DOHH2 (cell line): ENCODE measurements at regions not wholly inside any gene's neighbourhood (a gene's known extent, or its start where the extent isn't known, plus 50 kb on each side); places are given as distances from the start of the nearest gene placed in this dataset.

Experiments
- H3F3A ChIP-seq: fragments of 200-600 bp; sonication (generic), shearing (Covaris generic); 2 replicates; pipeline ENCODE4 v1.6.0; 2016; ENCODE audit warnings: antibody characterized with exemption, mild to moderate bottlenecking; ENCODE audit not compliant: control insufficient read depth, insufficient read depth
- H3K27ac ChIP-seq: fragments of 200-600 bp; sonication (generic); 2 replicates; pipeline ENCODE4 v1.5.1; 2014; ENCODE audit warnings: low read depth, mild to moderate bottlenecking, low read length, moderate library complexity
- H3K27me3 ChIP-seq: fragments of 200-600 bp; sonication (generic); 2 replicates; pipeline ENCODE4 v1.6.1; 2014; ENCODE audit warnings: mild to moderate bottlenecking, low read length, mixed read lengths; ENCODE audit not compliant: control insufficient read depth
- H3K36me3 ChIP-seq: fragments of 200-600 bp; sonication (generic); 2 replicates; pipeline ENCODE4 v1.6.1; 2014; ENCODE audit warnings: mild to moderate bottlenecking, low read length, moderate library complexity, mixed read lengths; ENCODE audit not compliant: control insufficient read depth
- H3K4me1 ChIP-seq: fragments of 200-600 bp; sonication (generic); 2 replicates; pipeline ENCODE4 v1.6.1; 2014; ENCODE audit warnings: mild to moderate bottlenecking, low read length, mixed read lengths; ENCODE audit not compliant: control insufficient read depth
- H3K4me2 ChIP-seq: fragments of 200-600 bp; sonication (generic); 2 replicates; pipeline ENCODE4 v1.6.0; 2014; ENCODE audit warnings: mild to moderate bottlenecking, low read length, moderate library complexity
- H3K4me3 ChIP-seq: fragments of 200-600 bp; sonication (generic); 2 replicates; pipeline ENCODE4 v1.5.1; 2014; ENCODE audit warnings: mild to moderate bottlenecking, low read length, mixed read lengths
- H3K79me2 ChIP-seq: fragments of 200-600 bp; sonication (generic); 2 replicates; pipeline ENCODE4 v1.6.1; 2014; ENCODE audit warnings: mild to moderate bottlenecking, low read length, mixed read lengths; ENCODE audit not compliant: control insufficient read depth
- H3K9me2 ChIP-seq: fragments of 200-600 bp; sonication (generic); replicated peaks from 2 replicates; pipeline ENCODE4 v1.6.1; 2014; ENCODE audit warnings: mild to moderate bottlenecking, low read length, mixed read lengths; ENCODE audit not compliant: control insufficient read depth
- H3K9me3 ChIP-seq: fragments of 200-600 bp; sonication (generic); 2 replicates; pipeline ENCODE4 v1.6.1; 2014; ENCODE audit warnings: antibody characterized with exemption, low read length, mixed read lengths; ENCODE audit not compliant: control insufficient read depth, insufficient read depth
- H4K20me1 ChIP-seq: fragments of 200-600 bp; sonication (generic); 2 replicates; pipeline ENCODE4 v1.6.0; 2014; ENCODE audit warnings: low read depth, mild to moderate bottlenecking, antibody characterized with exemption, low read length, moderate library complexity; ENCODE audit not compliant: control insufficient read depth, insufficient read depth
- EZH2phosphoT487 ChIP-seq: fragments of 200-600 bp; sonication (generic); IDR thresholded peaks from 2 replicates; pipeline ENCODE4 v1.6.1; 2017; ENCODE audit warnings: borderline replicate concordance, mild to moderate bottlenecking, antibody characterized with exemption, low read length, moderate library complexity, mixed read lengths
- TF ChIP-seq, protein P1 (sequence below): fragments of 200-600 bp; sonication (generic); IDR thresholded peaks from one replicate; pipeline ENCODE4 v1.5.1; 2014; ENCODE audit warnings: antibody characterized with exemption, mild to moderate bottlenecking, low read depth, low read length; ENCODE audit not compliant: poor library complexity, severe bottlenecking

DNA sequence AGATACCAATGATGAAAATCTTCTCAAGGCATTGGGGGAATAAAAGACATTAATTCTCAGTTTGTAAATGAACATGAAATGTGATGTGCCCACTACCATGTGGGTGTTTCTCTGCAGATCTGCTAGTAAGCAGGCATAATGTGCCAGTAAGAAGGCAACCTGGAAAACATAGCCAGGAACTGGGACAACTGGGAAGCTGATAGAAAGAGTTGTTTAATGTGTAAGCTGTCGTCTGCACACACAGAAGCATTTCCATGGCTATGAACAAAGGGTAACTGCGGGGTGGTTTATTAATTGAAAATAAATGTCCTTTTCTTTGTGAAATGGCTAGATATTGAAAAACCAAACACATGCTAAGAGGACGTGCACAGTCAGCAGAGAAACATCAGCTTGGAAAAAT, 52.0 kb downstream of the ZC3H11B start:
- H4K20me1 ChIP-seq, result no peaks in the 10 kb centered on the region
- no peak overlapping the region for H3K27ac ChIP-seq

DNA sequence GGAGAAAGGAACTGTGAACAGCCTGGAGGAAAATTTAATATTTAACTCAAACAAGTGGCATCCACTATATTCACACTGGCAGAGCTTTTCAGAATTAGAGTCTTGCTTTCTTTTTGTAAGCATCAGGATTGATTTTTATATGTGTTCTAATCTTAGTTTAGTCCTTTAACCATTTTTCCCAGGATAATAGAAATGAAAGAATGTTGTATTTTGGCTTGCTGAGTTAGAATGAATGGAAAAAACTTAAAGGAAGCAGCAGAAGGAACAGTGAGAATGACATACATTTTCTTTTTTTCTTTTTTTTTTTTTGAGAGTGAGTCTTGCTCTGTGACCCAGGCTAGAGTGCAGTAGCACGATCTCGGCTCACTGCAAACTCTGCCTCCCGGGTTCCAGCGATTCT, 53.0 kb downstream of the ZC3H11B start:
- TF ChIP-seq, protein P1, sequence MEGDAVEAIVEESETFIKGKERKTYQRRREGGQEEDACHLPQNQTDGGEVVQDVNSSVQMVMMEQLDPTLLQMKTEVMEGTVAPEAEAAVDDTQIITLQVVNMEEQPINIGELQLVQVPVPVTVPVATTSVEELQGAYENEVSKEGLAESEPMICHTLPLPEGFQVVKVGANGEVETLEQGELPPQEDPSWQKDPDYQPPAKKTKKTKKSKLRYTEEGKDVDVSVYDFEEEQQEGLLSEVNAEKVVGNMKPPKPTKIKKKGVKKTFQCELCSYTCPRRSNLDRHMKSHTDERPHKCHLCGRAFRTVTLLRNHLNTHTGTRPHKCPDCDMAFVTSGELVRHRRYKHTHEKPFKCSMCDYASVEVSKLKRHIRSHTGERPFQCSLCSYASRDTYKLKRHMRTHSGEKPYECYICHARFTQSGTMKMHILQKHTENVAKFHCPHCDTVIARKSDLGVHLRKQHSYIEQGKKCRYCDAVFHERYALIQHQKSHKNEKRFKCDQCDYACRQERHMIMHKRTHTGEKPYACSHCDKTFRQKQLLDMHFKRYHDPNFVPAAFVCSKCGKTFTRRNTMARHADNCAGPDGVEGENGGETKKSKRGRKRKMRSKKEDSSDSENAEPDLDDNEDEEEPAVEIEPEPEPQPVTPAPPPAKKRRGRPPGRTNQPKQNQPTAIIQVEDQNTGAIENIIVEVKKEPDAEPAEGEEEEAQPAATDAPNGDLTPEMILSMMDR, result no peak
- no peak for TF ChIP-seq EZH2phosphoT487
- H3K27me3 ChIP-seq, result no peaks in the 10 kb centered on the region
- no peak overlapping the region for H3K4me3 ChIP-seq
- H3K9me2 ChIP-seq, result no peaks in the 10 kb centered on the region
- no peaks in the 10 kb centered on the region for H4K20me1 ChIP-seq
- no peaks in the 10 kb centered on the region for H3F3A ChIP-seq
- H3K36me3 ChIP-seq, result no peaks in the 10 kb centered on the region
- no peak overlapping the region for H3K27ac ChIP-seq
- no peaks in the 10 kb centered on the region for H3K79me2 ChIP-seq
- H3K4me1 ChIP-seq, result no peaks in the 10 kb centered on the region
- H3K4me2 ChIP-seq, result no peak overlapping the region
- H3K9me3 ChIP-seq, result no peaks in the 10 kb centered on the region

More for the DNA sequence above, 52.0 kb downstream of the ZC3H11B start:
- Histone ChIP-seq H3K4me3 (no peak overlapping the region), H3K4me2 (no peak overlapping the region), H3K27me3 (no peaks in the 10 kb centered on the region), H3K9me2 (no peaks in the 10 kb centered on the region), H3F3A (no peaks in the 10 kb centered on the region), H3K4me1 (no peaks in the 10 kb centered on the region), H3K36me3 (no peaks in the 10 kb centered on the region), H3K9me3 (no peaks in the 10 kb centered on the region), H3K79me2 (no peaks in the 10 kb centered on the region)
- TF ChIP-seq, protein P1, result no peak
- TF ChIP-seq EZH2phosphoT487, result no peak

DNA sequence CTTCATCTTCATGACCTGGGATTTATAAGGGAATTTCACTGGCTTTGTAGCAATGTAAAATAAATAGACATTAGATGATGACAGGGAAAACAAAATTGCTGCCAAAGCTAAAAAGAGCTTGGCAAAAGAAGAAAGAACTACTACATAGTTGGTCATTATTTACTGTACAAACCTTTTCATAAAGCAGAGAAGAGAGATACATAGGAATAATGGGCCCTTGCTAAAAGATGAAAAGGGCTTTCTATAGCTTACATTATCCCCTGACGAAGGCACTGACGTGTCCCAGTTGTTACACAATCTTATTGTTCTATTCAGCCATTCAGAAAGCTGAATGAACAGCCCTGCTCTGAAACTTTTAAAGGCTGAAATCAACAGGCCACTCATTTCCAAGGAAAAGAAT, 57.1 kb downstream of the ZC3H11B start:
- H3K9me2 ChIP-seq, result no peaks in the 10 kb centered on the region
- H3K4me3 ChIP-seq, result no peak overlapping the region
- H3K27ac ChIP-seq, result no peak overlapping the region
- no peaks in the 10 kb centered on the region for H3K36me3 ChIP-seq
- no peak overlapping the region for H3K4me2 ChIP-seq
- no peaks in the 10 kb centered on the region for H3F3A ChIP-seq
- TF ChIP-seq EZH2phosphoT487, result no peak
- TF ChIP-seq, protein P1, result no peak
- no peaks in the 10 kb centered on the region for H3K79me2 ChIP-seq
- no peaks in the 10 kb centered on the region for H3K27me3 ChIP-seq
- no peaks in the 10 kb centered on the region for H3K9me3 ChIP-seq
- no peaks in the 10 kb centered on the region for H3K4me1 ChIP-seq
- no peaks in the 10 kb centered on the region for H4K20me1 ChIP-seq
